DND-41 (cell line): ENCODE measurements at regions not wholly inside any gene's neighbourhood (a gene's known extent, or its start where the extent isn't known, plus 50 kb on each side); places are given as distances from the start of the nearest gene placed in this dataset.

Experiments
- EZH2 ChIP-seq: IDR thresholded peaks from 3 replicates; pipeline ENCODE4 v1.6.1; 2012; ENCODE audit warnings: borderline replicate concordance, low read depth, mild to moderate bottlenecking, moderate library complexity, low read length, inconsistent platforms; ENCODE audit not compliant: severe bottlenecking
- TF ChIP-seq, protein P1 (sequence below): IDR thresholded peaks from 2 replicates; pipeline ENCODE4 v1.5.1; 2012; ENCODE audit warnings: borderline replicate concordance, low read length, moderate library complexity, mild to moderate bottlenecking; ENCODE audit not compliant: poor library complexity, severe bottlenecking; ENCODE audit errors: extremely low read depth

DNA sequence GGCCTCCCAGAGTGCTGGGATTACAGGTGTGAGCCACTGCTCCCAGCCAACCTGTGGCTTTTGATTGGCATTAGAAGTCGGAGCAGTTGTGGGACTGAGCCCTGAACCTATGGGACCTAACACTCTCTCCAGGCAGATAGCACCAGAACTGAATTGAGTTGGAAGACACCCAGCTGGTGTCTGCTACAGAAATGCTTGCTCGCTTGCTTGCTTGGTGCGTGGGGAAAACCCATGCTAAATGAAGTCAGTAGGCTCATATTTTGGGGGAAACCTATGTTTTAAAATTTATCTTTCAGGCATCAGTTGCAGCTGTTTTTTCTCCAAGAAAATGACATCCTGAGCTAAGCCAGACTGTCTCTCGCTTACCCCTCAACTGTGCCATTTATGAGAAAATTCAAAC lies 158.5 kb upstream of the RFC3 start:
- TF ChIP-seq, protein P1, sequence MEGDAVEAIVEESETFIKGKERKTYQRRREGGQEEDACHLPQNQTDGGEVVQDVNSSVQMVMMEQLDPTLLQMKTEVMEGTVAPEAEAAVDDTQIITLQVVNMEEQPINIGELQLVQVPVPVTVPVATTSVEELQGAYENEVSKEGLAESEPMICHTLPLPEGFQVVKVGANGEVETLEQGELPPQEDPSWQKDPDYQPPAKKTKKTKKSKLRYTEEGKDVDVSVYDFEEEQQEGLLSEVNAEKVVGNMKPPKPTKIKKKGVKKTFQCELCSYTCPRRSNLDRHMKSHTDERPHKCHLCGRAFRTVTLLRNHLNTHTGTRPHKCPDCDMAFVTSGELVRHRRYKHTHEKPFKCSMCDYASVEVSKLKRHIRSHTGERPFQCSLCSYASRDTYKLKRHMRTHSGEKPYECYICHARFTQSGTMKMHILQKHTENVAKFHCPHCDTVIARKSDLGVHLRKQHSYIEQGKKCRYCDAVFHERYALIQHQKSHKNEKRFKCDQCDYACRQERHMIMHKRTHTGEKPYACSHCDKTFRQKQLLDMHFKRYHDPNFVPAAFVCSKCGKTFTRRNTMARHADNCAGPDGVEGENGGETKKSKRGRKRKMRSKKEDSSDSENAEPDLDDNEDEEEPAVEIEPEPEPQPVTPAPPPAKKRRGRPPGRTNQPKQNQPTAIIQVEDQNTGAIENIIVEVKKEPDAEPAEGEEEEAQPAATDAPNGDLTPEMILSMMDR, result no peak
- TF ChIP-seq EZH2, result no peak
